ENCODE measurements at regions not wholly inside any gene's neighbourhood (a gene's known extent, or its start where the extent isn't known, plus 50 kb on each side); places are given as distances from the start of the nearest gene placed in this dataset.

DNA sequence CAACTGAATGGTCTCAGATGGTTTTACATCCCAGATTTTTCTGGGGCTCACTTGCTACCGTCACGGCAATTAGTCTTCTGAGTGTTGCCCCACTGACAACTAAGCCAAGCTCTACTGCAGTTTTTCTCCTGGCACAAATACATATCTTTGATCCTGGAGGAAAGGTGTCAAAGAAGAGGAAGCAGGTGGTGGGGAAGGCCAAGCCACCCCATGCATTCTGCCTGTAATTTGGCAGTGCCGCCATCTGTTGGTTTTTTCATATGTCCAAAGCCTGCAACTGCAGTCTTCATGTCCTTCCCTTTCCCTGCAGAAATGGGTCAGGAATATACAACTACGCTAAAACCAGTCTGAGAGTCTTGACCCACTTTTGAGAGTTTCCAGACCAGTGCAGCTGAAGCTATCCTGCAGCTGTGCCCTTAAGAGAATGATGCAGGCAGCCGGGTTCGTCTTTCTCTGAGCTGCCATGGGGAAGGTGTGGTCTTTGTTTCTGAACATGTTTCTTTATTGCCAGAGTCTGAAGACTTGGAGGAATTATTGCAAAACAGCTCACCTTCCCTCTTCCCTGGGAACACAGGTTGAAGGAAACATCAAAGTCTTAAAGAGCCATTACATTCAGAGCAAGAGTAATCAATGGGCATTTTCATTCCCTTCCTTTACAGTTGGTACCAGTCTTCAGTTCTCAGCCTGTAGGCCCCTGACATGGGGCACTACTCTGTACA lies 71.8 kb upstream of the ATL2 start:
- no peak for DNase-seq

DNA sequence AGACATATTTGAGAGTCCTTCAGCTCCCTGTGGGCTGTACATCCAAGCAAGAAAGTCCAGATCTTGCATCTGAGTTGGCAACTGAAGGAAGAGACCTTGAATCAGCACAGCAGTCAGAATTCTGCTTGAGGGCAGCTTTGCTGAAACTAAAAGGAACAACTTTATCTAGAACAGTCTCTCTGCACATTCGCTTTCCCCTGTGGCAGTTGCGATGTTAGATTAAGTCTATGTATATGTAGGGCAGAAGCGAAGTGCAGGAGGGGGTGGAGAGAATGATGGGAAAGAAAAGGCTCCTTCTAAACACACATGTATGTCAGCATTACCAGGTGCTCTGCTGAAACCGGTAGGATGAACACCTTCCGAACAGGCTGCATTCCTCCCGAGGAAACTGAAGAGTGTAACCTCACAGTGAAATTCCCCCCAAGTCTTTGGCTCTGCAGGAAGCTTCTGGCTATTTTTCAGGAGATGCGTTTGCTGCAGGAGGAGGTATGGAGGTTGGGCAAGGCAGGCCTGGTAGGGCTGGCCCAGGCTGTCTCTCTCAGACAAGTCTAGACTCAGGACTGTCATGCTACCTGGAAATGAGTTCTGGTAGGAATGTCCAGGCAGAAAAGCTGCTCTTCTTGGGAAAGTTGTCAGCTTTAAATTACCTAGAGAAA lies 70.0 kb upstream of the ATL2 start:
- no peak for DNase-seq

DNA sequence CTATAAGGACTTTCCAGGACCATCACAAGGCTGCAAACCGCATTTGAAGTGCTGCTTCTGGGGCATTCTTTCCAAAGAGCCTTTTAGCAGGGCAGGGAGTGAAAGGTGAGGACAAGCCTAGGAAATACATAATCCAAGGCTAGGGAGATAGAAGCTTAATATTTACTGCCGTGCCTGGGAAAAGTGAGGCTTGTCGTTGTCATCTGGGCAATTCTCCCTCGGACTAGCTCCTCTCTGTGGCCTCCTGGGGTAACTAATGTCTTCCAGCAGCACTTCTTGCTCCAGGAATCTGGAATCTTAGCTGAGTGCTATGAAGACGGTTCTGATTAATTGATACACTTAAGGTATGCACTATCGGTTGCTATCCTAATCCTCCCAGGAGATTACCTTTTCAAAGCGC lies 69.3 kb upstream of the ATL2 start:
- DNase-seq: peak in 1 of 3 experiments; percentile 25

DNA sequence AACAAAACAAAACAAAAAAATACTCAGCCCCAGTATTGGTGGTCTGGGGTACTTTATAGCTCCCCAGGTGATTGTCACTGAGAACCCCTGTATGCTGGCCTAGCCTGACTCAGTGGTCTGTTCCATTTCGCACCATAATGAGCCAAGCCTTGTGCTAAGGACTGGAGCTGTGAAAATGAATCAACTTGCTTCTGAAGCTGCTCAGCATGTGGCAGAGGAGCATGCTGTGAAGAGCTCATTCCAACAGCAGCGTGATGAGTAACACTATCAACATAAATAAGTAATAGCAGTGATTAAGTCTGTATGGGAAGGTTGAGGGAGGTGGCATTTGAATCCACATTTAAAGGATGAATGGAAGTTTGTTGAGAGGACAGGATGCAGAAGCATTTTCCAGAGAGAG lies 67.2 kb upstream of the ATL2 start:
- DNase-seq: peak in 2 of 3 experiments; percentile 40 to 70

DNA sequence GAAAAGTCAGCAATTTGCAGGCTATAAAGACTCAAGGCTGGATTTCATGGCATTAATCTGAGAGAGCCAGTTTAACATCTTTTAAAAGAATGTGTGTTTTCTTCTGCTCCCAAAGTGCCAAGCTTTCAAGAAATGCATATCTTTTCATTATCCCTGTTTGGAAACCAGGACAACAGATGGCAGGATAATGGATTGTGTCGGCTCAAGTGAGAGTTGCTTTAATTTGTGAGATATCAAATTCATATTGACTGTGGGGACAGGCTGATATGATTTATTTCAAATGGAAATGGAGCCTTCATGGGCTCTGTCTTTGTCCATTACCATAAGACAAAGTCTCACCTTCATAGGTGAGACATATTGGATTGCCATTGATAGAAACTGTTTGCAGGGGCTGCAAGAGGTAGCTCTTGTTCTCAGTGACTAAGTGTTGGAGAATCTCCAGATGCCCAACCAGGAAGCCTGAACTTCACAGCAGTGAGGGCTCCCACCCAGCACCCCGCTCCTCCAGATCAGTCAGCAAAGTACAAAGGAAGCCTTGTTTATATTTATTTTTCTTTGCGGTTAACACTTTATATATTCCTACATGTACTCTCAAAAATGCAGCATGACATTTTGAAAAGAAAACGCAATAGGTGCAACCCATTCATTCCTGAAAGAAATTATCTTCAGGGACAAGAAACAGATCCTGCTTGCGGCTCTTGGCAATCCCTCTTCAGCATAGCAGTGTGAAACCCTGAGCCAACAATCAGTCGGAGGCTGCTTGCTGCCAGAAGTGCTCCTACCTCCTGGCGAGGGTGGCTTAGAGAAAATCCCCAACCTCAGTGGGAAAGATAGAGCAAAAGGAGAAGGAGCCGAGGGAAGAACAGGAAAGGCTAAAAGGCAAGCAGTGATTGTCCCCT lies 65.8 kb upstream of the ATL2 start:
- DNase-seq: no peak

DNA sequence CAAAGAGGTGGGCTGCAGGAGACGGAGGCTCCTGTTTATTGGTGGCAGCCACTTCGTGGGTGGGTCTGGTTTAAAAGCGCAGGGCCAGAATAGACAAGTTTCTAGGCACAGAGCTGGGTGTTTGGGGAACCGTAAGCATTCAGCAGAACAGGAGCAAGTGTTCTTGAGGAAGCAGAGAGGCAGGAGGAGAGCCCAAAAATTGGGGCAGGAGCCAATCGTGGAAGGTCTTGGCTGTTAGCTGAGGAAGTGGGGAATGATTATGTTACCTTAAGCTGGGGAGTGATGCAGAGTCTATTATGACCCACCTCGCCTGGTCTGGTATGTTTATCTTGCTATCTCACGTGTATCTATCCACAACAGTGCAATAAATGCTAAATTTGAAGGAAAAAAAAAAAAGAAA lies 64.3 kb upstream of the ATL2 start:
- DNase-seq: no peak

DNA sequence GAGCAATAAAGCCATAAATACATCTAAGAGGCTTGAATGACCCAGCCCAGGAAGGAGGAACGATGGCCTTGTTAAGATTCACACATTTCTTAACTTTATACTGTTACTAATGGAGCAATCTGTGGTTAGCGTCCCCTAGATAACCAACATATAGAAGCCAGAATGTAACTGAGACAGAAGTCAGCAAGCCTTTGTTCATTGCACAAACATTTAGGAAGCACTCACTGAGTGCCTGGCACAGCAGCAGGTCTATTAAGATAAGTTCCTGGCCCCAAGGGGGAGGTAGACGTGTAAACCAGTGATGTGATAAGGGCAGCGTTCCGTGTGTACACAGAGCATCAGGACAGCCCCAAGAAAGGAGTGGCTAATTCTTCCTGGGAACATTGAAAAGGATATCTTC lies 63.6 kb upstream of the ATL2 start:
- no peak for DNase-seq

DNA sequence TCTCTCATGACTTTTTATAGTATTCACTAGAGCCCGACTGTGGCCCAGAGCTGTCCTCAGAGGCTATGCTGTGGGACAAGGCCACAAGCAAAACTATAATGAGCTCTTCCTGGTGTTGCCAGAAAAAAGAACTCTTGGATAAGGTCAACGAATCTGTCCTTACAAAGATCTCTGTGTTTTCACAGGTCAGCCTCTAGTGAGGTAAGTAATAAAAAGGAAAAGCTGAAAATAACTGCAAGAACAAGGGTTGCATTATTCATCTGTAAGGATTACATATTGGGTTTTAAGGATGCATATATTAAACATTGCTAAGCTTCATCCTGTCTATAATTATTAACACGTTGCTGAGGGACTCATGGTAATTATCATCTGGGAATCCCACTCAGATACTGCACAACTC lies 62.8 kb upstream of the ATL2 start:
- no peak for DNase-seq

DNA sequence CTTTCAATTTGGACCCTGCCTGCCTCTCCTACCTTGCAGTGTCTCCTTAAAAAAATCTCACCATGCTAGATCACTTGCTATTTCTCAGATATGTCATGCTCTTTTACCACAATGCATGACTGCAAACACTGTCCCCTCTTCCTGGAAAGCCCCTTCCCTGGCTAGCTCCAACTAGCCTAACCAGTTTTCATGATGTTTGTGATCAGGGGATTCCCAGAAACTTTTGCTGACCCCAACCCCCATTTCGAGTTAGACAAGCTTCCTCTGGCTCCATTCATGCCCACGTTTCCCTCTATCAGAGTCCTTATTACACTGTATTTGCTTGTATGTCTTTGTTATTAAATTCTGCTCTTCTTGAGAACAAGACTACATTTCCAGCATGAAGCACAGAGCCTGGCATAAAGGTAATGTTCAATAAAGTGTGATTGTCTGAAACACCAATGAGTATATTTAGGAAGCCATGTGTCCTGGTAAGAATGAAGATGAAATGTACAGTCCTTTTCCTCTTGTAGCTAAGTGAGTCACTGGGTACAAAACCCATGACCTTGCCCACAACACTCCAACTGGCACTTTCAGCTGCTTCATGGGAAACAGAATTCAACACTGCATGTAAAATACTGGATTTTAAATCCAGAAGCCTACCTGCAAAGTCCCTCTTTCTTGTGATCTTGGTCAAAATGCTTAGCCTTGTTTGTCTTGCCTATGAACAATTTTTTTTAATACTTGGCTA lies 62.0 kb upstream of the ATL2 start:
- DNase-seq: no peak

DNA sequence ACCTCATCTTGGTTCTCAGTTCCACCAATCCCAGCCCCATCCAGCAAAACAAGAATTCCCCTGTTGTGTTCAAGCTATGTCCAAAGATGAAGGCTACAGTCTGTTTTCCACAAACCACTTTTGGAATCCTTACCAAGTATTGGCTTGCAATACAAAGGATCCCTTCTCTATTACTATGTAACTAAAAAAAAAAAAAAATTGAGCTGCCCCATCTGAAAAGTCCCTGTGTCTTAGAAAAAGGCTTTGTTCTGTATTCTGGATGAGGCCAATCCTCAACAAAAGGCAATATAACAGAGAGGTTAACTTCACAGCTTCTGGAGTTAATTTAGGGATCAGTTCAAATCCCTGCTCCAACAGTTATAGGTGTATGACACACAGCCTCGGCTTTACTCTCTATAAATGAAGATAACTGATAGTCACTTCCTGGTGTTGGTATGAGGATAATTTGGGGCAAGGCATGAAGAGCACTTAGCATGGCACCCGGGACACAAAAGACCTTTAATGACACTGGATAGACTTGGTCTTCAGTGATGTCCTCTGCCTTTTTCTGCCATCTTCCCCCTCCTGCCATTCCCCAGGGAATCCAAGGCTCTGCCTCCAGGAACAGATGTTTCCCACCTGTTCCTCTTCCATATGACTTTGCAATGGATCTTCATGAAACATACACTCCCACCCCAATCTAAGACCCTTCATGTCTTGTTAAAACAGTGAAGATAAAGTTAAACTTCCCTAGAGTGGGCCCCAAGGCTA lies 61.2 kb upstream of the ATL2 start:
- DNase-seq: no peak

DNA sequence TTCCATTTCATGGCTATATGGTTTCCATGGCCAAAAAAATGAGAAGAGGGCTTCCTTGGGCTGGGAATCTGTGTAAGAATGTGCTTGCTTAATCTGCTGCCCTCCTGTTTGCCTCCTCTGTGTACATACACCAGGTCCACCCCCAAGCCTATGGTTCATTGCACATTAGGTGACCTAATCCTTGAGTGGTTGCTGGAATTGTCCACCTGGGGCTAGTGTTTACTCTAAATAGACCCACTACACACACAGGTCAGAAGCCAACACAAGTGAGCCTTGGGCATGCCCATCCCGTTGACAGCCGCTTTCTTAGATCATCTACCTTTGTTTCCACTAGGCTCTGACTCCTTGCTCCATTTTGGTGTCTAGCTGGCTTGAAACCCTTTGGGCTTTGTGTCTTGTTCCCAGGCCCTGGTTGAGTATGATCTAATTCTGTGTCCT lies 59.2 kb upstream of the ATL2 start:
- DNase-seq: no peak

DNA sequence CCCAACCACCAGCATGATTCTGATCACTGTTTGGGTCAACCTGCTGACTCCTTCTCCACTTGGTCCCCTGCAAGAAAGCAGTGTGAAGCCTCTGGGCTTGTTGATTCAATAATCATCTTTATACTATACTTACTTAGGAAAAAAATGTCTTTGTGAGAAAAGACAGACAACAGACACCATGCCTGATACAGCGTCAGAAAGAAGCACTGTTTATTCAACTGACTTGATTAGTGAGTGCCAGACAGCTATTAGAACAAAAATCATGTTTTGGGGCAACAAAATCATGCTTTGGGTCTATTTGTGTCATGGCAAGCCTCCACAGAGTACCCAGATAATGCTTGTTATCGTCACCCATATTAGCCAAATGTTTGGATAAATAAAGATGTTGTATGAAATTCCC lies 58.7 kb upstream of the ATL2 start:
- DNase-seq: no peak

DNA sequence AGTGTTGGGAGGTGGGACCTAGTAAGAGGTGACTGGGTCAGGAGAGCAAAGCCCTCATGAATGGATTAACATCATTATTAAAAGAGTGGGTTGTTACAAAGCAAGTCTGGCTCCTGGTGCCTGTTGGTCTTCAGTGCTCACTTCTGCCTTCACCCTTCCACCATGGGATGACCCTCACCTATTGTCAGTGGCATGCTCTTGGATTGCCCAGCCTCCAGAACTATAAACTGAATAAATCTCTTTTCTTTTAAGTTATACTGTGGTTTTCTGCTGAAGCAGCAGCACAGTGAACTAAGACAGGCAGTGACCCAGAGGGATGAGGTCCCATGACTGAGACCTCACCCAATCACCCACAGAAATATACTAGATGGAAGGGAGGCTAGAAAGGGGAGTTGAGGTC lies 57.5 kb upstream of the ATL2 start:
- DNase-seq: no peak

DNA sequence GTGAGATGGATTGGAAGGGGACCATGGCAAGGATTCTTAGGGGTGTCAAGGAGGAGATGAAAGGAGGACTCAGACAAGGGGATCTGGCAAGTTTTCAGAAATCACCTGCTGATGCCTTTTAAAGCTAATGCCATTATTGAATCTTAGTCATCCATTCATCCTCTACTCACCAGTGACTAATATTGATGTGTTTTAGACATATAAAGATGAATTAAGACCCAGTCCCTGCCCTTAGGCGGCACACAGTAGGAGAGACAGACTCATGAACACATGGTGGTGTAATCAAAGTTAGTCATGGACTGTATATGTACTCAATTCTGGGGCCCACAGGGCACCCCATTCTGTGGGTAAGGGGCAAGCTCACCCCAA lies 56.5 kb upstream of the ATL2 start:
- no peak for DNase-seq

DNA sequence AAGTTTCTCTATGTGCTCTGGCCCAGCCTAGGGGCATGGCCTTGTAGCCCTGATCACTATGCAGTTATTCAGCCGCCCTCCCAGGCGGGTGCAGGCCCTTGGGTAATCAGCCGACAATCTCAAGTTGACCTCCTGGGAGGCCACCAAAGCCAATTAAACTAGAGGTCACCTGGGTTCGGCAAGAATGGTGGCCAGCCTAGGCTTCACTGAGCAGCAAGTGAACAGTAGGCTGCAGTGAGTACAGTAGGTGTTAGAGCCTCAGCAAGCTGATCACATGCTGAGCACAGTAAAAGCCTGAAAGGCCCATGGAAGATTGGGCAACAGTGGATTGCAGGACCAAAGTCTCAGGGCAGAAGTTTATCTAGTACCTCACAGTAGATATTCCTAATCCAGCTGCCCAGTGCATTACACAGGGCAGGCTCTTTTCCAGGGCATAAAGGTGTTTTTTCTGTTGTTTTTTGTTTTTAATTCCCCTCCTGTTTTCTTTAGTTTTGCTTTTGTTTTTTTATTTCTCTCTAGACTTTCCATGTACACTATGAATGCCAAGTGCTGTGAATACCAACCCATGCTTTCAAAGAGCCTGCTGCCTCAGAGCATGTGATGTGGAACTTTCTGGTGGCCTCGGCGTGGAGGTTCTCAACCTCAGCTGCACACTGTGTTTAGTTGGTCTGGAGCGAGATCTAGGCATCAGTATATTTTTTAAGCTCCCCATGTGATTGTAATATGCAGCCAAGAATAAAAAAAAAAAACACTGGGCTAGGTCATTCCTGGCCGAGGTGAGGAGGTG lies 55.9 kb upstream of the ATL2 start:
- DNase-seq: no peak

DNA sequence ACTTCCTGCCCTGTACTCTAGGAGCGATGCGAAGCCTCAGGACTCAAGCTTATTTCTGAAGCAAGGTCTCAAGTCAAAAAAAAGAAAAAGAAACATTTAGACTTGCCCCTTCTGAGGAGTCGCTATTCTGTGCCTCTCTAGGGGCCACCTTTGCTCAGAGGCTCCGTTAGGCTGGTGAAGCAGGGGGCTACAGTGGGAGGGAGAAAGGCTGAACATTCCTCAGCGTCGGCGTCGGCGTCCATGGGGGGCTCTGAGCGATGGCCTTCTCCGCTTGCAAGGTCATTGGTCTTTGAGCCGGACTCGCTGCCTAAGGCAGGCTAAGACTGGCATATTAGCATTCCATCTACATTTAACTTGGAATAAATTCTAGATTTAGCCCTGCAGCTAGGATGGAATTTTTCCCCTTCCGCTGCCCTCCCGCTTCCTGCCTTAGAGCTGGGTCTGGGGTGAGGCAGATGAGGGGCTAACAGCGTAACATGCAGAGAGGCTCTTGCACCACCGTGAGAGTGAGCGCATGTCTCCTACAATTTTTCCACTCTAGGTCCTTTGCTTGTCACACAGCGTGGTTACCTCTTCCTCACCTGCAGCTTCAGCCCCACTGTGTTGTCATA lies 53.6 kb upstream of the ATL2 start:
- DNase-seq: no peak

DNA sequence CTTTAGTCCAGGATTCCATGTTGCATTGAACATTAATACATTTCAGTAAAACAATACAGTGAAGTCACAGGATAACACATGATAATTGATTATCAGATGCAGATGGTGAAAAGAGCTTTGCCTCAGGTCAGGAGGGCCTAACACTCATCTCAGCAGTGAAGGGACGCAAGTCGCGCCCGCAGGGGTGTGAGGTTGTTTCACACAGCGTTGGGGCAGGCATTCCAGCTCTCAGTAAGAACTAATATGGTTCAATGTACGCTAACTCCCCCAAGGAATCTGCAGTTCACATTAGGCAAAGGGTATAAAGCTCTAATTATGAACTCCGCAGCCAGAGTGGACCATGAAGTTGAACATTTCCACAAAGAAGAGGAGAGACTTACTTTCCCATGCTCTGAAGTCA lies 53.1 kb upstream of the ATL2 start:
- DNase-seq: no peak

DNA sequence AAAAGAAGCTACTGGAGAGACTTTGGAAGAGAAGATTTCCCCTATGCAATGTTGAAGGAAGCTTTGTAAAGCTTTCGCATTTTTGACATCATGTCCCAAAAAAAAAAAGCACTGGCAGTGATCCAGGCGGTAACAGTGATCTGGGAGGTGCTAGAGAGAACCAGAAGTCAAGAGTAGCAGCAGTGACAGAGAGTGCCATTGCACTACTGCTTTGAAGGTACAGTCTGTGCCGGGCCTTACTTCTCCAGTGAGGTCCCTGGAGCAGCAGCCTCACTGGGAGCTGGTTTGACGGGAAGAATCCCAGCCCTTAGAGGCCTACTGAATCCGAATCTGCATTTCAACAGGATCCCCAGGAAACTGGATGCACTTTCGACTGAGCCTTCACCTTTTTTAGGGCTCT lies 50.9 kb upstream of the ATL2 start:
- DNase-seq: no peak

DNA sequence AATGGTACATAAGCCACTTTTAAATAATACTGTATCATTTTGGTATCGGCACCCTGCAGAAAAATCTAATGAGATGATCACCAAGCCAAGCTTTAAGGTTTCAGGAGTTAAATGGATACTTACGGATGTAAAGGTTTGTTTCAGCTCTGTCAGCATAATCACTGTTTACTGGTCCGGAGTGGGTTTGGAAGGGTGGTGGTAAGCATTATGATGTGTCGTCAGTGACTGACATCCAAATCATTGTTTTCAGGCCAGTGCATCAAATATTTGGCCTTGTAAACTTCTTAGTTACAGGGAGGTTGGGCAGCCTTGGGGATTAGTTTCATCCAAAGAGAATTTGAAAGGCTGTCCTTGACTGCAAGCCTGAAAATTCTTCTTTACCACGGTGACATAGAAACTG lies 50.0 kb upstream of the ATL2 start:
- DNase-seq: no peak

Measured in NCI-H1417 (cell line).